Hematopoietic multipotent progenitor cell treated with erythropoietin and hydrocortisone succinate and interleukin-3 and kit ligand, for 6 days (in vitro differentiated cells): ENCODE measurements at regions not wholly inside any gene's neighbourhood (a gene's known extent, or its start where the extent isn't known, plus 50 kb on each side); places are given as distances from the start of the nearest gene placed in this dataset.
"Not testable (repeated sequence)": the region's sequence is repeated elsewhere in the genome, so short reads cannot be mapped to it uniquely, and the experiment has no call there.

Experiments
- DNase-seq: peaks from one replicate; pipeline ENCODE4 v3.0.0-alpha.2; 2015

DNA sequence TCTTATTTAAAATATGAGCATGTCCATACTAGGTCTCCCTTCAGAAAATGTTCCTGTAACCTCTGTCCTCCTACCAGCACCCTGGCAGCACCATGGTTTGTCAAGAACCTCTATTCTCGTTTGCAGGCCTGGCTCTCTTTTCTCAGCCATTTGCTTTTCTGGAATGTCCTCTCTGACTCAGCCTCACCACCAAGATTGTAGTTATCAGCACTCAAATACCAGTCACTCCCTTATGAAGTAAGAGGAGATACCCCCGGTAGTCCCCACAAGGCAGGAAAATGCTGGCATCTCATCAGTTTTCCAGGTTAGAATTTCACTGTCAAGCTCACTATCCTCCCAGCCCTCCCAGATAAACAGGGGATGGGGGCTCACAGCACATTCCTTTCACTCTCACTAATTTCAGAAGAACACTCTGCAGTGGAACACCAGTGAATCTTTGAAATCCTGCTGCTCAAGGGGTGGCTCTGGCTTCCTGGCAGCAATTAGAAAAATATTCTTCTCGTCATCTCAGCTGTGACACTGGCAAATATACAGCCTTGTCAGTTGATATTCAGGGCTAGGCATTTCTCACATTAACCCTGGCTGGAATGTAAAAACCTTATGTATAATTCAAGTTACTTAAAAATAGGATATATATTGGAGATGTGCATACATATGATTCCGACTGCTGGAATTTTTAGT is 129.2 kb downstream of the TBX18 start:
- DNase-seq = no peak

DNA sequence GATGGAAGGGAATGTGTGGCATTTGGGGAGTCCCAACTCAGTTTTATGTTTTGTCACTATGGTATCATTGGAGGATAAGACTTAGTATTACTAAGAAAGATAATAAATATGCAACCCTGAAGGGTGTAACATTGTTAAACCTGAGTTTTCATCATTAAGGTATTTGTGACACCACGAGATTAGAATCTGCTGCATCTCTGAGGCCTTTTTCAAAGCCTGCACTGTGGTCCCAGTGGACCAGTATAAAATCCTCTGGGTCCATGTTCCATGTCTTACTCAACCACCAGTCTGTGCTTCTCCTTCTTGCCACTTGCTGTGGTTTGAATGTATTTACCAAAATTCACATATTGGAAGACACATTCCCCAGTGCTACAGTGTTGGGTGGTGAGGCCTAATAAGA is 130.6 kb downstream of the TBX18 start:
- no peak for DNase-seq

DNA sequence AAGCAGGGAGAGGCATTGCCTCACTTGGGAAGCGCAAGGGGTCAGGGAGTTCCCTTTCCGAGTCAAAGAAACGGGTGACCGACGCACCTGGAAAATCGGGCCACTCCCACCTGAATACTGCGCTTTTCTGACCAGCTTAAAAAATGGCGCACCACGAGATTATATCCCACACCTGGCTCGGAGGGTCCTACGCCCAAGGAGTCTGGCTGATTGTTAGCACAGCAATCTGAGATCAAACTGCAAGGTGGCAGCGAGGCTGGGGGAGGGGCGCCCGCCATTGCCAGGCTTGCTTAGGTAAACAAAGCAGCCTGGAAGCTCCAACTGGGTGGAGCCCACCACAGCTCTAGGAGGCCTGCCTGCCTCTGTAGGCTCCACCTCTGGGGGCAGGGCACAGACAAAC is 137.9 kb downstream of the TBX18 start:
- not testable (repeated sequence) for DNase-seq

DNA sequence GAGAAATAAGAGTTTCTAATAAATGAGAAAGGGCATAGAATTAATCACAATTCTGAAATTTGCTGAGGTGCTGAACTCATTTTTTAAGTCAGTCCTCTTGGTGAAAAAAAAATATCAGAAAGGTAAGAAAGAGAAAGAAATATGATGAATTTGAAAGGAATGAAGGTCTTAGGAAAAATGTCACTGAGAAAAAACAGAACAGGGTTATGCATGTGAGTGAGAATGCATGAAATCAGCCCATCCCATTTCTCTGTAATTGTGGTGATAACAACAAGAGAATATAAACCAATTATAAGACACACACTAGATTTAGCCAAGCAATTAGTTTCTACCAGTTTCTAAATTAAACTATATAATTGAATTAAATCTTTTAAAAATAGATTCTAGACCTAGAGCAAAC is 138.9 kb downstream of the TBX18 start:
- DNase-seq = no peak

DNA sequence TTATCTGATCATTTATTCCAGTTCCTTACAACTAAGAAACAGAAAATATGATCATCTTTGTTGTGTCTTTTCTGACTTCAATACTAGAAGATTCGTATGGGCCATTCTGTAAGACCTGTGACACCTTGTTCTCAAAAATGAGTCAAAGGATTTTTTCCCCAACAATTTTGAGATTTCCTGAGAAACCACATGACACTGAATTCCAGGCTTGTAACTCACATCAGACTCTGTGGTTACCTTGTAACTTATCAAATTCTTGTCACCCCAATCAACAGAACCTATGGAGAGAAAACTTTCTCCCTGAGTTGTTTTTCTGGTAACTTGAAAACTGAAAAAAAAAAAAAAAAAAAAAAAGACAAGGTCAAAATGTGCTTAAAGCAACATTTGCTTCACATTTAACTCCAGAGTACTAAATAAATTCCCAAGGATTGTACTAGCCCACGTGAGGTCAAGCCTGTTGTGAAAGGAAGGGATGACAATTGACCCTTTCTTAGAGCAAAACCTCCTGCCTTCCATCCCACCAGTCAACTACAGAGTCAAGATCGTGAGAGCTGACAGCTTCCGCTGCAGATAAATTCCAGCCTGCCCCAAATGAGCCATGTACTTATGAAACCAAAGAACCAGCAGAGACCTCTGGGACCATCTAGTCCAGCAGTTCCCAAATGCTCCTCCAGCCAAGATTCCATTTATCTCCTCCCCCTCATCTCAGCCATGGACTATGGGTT is 140.3 kb downstream of the TBX18 start:
- DNase-seq = no peak

DNA sequence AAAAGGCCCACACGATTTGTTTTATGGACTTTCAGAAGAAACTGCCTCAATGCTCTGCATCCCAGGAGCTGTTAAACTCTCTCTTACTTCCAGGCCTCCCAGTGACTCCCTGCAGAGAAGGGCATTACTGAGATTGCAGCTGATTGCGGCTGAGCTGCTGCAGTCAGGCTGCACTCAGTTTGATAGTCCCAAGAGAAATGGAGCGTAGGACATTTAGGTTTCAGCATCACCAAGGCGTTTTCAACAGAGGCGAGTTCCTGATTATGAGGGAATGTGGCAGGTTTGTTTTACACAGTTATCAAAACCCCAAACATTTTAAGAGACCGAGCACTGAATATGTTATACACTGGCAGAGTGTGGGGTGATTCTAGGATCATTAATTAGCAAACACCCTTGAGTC is 145.6 kb downstream of the TBX18 start:
- DNase-seq = no peak

DNA sequence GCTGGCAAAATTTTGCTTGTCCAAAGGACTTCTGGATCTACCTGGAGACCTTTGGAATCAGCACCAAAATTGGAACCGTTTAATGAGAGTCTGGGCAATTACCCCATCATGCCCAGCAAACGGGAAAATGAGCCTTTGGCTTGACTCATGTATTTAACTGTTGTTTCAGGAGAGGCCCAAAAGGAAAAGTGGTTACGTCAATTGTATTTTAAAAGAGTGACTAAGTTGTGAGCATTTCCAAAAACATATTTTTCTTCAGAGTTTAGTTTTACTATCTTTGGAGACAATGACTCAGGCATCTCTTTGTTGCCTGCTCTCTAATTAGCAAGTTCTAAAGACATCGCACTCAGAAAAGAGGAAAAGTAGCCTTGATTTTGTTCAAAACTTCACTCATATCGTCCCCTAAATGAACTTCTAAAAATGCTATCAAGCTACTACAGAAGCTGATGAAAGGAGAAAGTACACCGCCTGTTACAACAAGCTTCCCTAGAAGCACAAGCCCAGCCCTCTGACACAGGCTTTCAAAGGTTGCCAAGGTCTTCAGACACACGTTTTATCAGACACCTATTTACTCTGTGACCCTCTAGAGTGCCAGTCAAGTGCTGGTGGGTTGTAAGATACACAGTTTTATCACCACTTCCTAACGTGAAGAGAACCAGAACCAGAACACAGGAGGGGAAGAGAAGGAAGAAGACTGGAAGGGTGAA is 146.2 kb downstream of the TBX18 start:
- no peak for DNase-seq

DNA sequence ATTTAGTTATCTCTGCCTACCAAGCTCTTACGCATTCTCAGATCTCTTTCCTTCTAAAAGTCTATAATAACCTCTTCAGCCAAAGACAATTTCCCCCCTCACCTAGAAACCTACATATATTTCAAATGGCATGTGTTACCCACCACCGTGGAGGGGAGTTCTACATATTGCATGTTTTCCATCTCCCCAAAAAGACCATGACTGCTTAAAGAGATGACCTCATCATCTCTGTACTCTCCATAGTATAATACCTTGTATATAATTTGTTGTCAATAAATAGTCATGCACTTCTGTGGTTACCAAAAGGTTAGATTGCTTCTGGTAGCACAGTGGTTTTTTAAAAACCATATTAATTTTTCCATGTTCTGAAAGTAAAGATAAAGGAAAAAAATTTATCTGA is 148.4 kb downstream of the TBX18 start:
- DNase-seq = no peak

DNA sequence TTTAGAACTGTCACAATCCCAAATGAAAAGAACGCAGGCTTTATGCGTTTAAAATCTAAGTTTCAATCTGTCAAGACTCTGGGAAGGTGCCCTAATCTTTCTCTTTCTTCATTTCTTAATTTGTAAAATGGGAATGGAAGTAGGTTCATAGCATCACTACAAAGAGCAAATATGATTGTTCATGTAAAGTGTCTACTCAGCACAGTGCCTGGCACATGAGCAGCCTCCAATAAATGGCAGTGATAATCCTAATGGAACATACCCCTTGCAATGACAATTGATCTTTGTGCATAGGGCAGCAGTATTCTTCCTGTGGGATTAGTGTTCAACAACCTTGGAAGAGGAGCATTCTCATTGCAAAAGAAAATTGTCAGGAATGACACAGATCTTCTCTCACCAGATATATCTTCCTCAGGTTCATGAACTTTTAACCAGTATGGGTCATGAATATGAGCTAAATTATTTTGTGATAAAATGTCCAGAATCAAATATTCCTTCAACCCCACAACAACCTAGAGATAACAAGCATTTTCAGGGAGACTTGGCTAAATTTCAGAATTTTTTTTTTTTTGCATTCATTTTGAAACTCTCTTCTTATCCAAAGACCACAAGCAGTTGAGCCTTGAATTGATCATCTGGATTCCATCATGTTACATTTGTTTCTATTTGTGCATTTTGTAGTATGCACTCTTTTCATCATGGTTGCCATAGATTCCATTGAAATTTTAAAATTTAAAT is 149.1 kb downstream of the TBX18 start:
- no peak for DNase-seq

DNA sequence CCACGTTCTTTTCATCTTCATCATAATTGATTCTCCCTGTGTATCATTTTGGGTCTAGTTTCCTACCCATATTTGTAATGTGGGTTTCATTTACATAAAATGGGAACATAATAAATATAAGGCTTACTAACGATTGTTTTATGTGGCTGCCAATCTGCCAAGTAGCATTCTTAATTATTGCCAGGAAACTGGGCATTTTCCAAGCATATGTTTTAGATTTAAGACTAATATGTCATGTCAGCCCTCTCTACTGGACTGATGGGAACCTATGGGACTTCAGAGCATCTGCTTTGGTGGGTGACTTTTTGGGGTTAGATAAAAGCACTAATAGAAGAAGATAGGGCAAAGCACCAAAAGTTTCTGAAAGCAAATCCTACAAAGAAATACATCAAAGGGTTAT is 157.5 kb downstream of the TBX18 start:
- DNase-seq = no peak

DNA sequence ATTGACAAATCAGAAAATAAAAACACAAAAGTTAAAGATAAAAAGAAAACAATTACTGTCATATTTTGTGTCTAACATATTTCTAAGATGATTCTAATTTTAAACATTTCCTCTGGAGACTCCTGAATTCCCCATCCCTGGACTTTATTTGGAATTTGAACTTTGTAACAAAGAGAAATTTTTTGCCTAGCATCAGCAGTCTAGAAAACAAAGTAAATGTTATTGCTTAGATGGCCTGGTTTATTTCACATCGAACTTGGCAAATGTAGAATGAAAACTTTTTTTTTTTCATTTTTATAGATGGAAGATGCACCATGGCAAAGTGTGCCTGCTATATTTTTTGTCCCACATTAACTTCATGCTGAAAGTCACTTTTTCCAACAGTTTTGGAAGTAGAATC is 159.1 kb downstream of the TBX18 start:
- no peak for DNase-seq

DNA sequence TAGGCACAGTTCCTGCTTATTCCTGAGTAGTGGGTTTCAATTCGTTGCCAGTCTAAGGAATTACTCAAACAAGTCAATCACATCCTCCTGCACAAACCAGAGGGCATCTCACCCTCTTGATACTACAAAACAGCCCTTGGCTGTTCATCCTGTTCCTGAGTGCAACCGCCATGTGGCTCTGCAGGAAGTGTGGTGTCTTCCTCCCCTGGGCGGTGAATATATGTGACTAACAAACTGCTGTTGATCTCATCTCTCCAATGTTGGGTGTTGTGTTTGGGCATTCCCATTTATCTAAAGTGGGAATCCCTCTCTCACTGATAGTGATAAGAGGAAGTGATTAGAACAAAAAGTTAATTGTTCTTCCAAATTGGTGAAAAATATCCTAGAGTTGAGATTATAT is 163.0 kb downstream of the TBX18 start:
- no peak for DNase-seq

DNA sequence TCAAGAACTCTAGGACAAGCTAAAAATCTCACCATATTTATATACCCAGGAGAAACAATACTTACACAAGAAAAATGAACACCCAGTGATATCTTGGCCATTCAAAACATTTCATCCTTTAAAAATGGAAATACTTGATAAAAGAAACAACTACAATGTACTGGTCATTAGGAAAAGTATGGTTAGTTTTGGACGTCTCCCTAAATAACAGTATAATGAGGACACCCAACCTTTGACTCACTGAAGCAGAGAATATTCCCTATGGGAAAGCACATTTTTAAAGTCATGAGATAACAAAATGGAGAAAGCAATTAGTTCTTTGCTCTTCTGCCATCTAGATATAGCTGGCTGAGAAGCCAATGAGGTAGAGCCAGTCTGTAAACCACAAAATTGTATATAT is 164.4 kb downstream of the TBX18 start:
- no peak for DNase-seq

DNA sequence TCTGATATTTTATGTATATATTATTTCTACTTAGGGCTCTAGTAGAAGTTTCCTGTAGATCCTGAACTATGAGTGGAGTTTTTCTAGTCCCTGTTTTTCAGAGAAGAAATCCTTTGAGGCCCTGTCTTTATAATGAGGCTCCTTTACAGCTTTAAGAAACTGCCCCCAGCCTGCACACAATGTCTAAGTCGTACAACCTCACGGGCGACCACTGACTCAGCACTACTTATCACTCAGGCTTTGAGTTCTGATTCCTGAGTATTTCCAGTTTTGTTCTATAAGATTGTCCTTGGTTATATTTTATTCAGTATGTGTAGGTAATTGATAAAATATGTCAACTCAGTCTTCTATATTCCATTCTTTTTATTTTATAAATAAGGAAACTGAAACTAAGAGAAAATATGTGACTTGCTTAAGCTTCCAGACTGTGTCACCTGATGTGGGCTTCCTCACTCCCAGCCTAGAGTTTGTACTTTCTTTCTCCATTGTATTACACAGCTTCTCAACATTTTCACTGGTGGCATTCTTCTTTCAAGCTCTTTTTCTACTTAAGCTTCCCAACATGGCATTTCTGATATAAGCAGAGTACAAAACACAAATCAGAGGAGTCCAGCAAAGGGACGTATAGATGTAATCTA is 167.0 kb downstream of the TBX18 start:
- no peak for DNase-seq

DNA sequence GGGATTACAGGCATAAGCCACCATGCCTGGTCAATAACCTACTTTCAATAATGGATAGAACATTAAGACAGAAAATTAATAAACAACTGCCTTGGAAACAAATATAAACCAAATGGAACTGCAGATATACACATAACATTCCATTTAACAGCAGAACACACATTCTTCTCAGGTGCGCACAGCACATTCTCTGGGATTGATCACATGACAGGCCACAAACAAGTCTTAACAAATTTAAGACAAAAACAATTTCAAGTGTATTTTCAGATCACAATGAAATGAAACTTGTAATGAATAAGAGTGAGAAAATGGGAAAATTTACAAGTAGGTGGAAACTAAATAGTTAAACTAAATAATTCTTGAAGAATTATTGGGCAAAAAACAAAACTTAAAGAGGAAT is 167.9 kb downstream of the TBX18 start:
- no peak for DNase-seq

DNA sequence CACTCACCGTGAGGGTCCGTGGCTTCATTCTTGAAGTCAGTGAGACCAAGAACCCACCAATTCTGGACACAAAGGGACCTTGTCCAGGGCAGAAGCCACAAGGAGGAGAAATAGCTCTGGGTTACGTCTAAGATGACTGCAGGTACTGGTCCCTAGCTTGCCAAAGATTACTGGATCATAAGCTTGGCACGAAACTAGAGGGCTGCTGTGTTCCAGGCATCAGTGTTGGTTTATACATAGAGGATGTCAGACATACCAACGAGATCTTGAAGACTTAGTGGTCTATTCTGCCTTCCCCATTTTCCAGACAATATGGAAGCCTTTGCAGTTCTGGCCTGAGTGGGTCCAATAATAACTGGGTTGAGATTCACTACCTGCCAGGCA is 175.7 kb downstream of the TBX18 start:
- no peak for DNase-seq

DNA sequence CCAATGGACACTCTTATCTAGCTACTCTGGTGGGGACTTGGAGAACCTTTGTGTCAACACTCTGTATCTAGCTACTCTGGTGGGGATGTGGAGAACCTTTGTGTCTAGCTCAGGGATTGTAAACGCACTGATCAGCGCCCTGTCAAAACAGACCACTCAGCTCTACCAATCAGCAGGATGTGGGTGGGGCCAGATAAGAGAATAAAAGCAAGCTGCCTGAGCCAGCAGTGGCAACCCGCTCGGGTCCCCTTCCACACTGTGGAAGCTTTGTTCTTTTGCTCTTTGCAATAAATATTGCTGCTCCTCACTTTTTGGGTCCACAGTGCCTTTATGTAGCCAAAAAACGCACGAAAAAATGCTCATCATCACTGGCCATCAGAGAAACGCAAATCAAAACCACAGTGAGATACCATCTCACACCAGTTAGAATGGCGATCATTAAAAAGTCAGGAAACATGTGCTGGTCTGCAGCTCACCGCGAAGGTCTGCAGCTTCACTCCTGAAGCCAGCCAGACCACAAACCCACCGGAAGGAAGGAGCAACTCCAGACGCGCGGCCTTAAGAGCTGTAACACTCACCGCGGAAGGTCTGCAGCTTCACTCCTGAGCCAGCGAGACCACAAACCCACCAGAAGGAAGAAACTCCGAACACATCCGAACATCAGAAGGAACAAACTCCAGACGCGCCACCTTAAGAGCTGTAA is 176.3 kb downstream of the TBX18 start:
- DNase-seq = peak; percentile 43

DNA sequence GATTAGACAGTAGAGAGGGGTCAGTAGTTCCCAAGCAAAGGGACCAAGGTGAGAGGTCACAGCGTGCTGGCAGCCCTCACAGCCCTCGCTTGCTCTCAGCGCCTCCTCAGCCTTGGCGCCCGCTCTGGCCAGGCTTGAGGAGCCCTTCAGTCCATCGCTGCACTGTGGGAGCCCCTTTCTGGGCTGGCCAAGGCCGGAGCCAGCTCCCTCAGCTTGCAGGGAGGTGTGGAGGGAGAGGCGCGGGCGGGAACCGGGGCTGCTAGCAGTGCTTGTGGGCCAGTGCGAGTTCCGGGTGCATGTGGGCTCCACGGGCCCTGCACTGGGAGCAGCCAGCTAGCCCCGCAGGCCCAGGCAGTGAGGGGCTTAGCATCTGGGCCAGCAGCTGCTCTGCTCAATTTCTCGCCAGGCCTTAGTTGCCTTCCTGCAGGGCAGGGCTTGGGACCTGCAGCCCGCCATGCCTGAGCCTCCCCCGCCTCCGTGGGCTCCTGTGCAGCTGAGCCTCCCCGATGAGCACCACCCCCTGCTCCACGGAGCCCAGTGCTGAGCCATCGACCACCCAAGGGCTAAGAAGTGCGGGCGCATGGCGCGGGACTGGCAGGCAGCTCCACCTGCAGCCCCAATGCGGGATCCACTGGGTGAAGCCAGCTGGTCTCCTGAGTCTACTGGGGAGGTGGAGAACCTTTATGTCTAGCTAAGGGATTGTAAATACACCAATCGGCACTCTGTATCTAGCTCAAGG is 177.0 kb downstream of the TBX18 start:
- DNase-seq = not testable (repeated sequence)

DNA sequence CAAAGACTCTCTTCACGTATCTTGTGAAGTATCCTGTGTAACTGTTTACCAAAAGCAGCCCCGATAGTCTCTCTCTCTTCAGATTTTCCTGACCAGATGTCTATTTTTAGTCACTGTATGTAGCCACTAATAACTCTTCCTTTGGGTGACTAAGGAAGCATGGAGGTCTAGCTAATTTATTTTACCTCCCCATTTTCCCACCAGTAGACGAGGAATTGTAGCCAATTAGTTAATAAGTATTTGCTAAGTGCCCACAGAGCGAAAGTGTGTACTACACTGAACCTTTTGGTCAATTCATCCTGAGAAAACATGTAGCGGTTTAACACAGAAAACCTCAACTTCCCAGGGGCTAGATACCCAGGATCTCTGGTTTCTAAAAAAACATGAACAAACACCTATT is 180.6 kb downstream of the TBX18 start:
- DNase-seq = no peak

DNA sequence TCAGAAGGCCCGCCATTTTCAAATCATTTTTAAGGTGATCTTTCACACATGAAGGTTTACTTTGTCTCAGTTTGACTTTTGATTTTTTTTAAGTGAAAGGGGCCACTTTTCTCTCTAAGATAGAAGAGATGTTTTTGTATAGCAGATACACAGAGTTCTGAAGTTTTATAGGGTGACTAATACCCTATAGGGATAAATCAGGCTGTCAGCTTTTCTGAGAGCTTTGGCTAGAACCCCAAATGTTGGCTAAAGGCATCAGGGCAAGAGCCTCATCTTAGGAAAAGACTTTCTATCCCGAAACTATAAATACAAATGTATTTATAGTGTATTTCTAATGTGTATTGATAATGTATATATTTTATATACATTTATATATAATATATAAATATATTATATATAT is 181.4 kb downstream of the TBX18 start:
- no peak for DNase-seq

DNA sequence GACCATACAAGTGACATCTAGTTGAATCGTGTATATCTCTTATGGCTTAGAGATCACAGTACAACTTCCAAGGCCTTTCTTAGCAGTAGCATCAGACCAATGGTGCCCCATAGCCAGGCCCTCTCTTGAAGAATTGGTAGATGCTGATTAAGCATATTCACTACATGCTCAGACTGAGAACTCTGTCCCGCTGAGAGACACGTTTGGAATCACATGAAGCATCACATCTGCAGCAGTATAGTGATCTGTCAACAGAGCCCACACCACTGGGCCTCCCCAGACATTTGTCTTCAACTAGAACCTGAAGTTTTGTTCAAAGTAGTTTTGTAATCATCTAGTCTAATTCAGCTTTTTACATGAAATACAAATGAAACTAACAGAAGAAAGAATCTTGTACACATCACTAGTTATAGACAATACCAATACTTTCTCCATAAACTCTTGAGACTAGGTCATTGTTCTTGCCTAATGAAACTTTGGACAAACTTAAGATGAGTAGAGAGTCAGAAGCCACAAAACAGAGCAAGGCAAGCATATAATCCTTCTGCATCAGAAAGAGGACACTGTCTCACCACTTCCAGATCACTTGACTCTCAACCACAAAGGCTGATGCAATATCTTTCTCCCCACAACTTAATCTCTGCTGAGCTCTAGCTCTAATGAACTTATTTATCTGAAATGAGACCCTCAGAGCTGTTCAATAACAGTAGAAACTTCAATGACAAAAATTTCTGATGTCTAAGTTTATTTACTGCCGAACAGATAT is 182.7 kb downstream of the TBX18 start:
- peak; percentile 25 for DNase-seq
